B cell (primary cell): ENCODE measurements at regions not wholly inside any gene's neighbourhood (a gene's known extent, or its start where the extent isn't known, plus 50 kb on each side); places are given as distances from the start of the nearest gene placed in this dataset.

Experiments used
- ATAC-seq: fragments of 200-7000 bp; cut with Tn5 transposase; one replicate; pipeline ENCODE4 v1.10.0; 2021; ENCODE audit warnings: low read depth, mild to moderate bottlenecking, moderate number of reproducible peaks, moderate library complexity
- CTCF ChIA-PET: fragments of 350-600 bp; sonication (Branson Sonifier 250); formaldehyde crosslinking; loops from one replicate; lab custom pipeline; 2021; ENCODE audit warnings: antibody characterized with exemption, inconsistent platforms; lab: Charles Lee
- POLR2A ChIA-PET: fragments of 350-600 bp; sonication (Branson Sonifier 250); formaldehyde crosslinking; loops from one replicate; lab custom pipeline; 2021; ENCODE audit warnings: antibody characterized with exemption; lab: Charles Lee
- DNase-seq: peaks from one replicate; pipeline ENCODE4 v3.0.0; 2013
- H2AFZ ChIP-seq: 2 replicates; pipeline ENCODE4 v1.6.1; 2012; ENCODE audit warnings: mild to moderate bottlenecking, low read depth, low read length; ENCODE audit not compliant: insufficient read depth, poor library complexity, severe bottlenecking
- H3K27ac ChIP-seq, 2 donors: 1 replicate in 1 of 2; 2 replicates in 1 of 2; pipeline ENCODE4 v1.5.1; 2012 to 2013; ENCODE audit warnings: low read length in 2 of 2, mild to moderate bottlenecking in 2 of 2, moderate library complexity in 1 of 2
- H3K27me3 ChIP-seq, 4 experiments: fragments of 200-600 bp in 1 of 4; sonication (generic) in 1 of 4; replicated peaks in 1 of 4; 1 replicate in 2 of 4; 2 replicates in 2 of 4; pipeline versions ENCODE4 v1.6.1 to v1.7.0; 2013 to 2016; ENCODE audit warnings: low read length in 3 of 4, mild to moderate bottlenecking in 2 of 4, mixed read lengths in 1 of 4, moderate library complexity in 1 of 4; ENCODE audit not compliant: insufficient read depth in 4 of 4, control insufficient read depth in 3 of 4; ENCODE audit errors: control extremely low read depth in 1 of 4
- H3K36me3 ChIP-seq, 2 experiments: replicated peaks in 1 of 2; 1 replicate in 1 of 2; 2 replicates in 1 of 2; pipeline versions ENCODE4 v1.6.1 to v1.7.1; 2013; ENCODE audit warnings: low read length in 1 of 2; ENCODE audit not compliant: insufficient read depth in 2 of 2, control insufficient read depth in 1 of 2; ENCODE audit errors: control extremely low read depth in 1 of 2, extremely low read depth in 1 of 2
- H3K4me1 ChIP-seq, 2 donors: fragments of 200-600 bp in 1 of 2; sonication (generic) in 1 of 2; 1 replicate in 1 of 2; 2 replicates in 1 of 2; pipeline versions ENCODE4 v1.5.1 to v1.6.1; 2013 to 2017; ENCODE audit warnings: low read length in 2 of 2; ENCODE audit not compliant: control insufficient read depth in 2 of 2, insufficient read depth in 2 of 2
- H3K4me2 ChIP-seq: replicated peaks from 2 replicates; pipeline ENCODE3; 2012; ENCODE audit warnings: mild to moderate bottlenecking, low read depth, low read length; ENCODE audit not compliant: poor library complexity, severe bottlenecking
- H3K4me3 ChIP-seq, 5 experiments: fragments of 200-600 bp in 1 of 5; sonication (generic) in 1 of 5; 1 replicate in 3 of 5; 2 replicates in 2 of 5; pipeline versions ENCODE4 v1.5.1 to v1.7.0; 2011 to 2016; ENCODE audit warnings: low read length in 4 of 5, mild to moderate bottlenecking in 4 of 5, low read depth in 2 of 5, control low read depth in 1 of 5, moderate library complexity in 1 of 5; ENCODE audit not compliant: insufficient read depth in 1 of 5; ENCODE audit errors: control extremely low read depth in 1 of 5, extremely low read depth in 1 of 5
- H3K79me2 ChIP-seq: fragments of 200-600 bp; sonication (generic); one replicate; pipeline ENCODE4 v1.6.0; 2016; ENCODE audit warnings: low read length; ENCODE audit not compliant: control insufficient read depth, insufficient read depth
- H3K9ac ChIP-seq: fragments of 200-600 bp; sonication (generic); 2 replicates; pipeline ENCODE4 v1.6.1; 2017; ENCODE audit warnings: mild to moderate bottlenecking, low read length, moderate library complexity
- H3K9me3 ChIP-seq, 3 donors: one replicate each; pipeline versions ENCODE4 v1.6.1 to v1.7.1; 2013; ENCODE audit warnings: low read length in 2 of 3; ENCODE audit not compliant: control insufficient read depth in 2 of 3, insufficient read depth in 1 of 3; ENCODE audit errors: control extremely low read depth in 1 of 3
- H4K20me1 ChIP-seq: 2 replicates; pipeline ENCODE4 v1.6.0; 2012; ENCODE audit warnings: mild to moderate bottlenecking, low read length; ENCODE audit not compliant: insufficient read depth, control insufficient read depth, poor library complexity, severe bottlenecking
- H3K27ac Mint-ChIP-seq: one replicate; pipeline ENCODE4 v1.8.0; 2021; ENCODE audit warnings: mixed read lengths
- H3K27me3 Mint-ChIP-seq: one replicate; pipeline ENCODE4 v1.8.0; 2021; ENCODE audit warnings: mixed read lengths
- H3K4me1 Mint-ChIP-seq: one replicate; pipeline ENCODE4 v1.8.0; 2021; ENCODE audit warnings: mixed read lengths
- H3K4me3 Mint-ChIP-seq: one replicate; pipeline ENCODE4 v1.8.0; 2021; ENCODE audit warnings: mixed read lengths
- H3K9me3 Mint-ChIP-seq: one replicate; pipeline ENCODE4 v1.8.0; 2022; ENCODE audit warnings: mixed read lengths; ENCODE audit not compliant: insufficient read depth
- CTCF ChIP-seq: fragments of 200-600 bp; IDR thresholded peaks from one replicate; pipeline ENCODE4 v1.8.0; 2022; ENCODE audit warnings: antibody characterized with exemption, mild to moderate bottlenecking
- EZH2 ChIP-seq: IDR thresholded peaks from 2 replicates; pipeline ENCODE4 v1.6.1; 2012; ENCODE audit warnings: borderline replicate concordance, low read depth, mild to moderate bottlenecking, moderate library complexity, low read length; ENCODE audit not compliant: insufficient read depth, poor library complexity, severe bottlenecking
- WGBS: methylation state at CpG from one replicate; pipeline ENCODE4 v1.1.5; 2013; ENCODE audit warnings: missing lambda C conversion rate; ENCODE audit not compliant: insufficient coverage; 5-methylcytosine and 5-hydroxymethylcytosine counted together
- intact Hi-C: fragments of 100-400 bp; cut with micrococcal nuclease; formaldehyde crosslinking; loops from one replicate; pipeline ENCODE4 v1.10.0; 2022

GRCh38 chr18:48460929-48461583 is 51.9 kb upstream of the ZBTB7C start:
- DNase-seq = no peak
- WGBS = no CpG with 5 or more reads among the region's 3 CpGs
- H3K9me3 Mint-ChIP-seq = no peaks in the 10 kb centered on the region

More at GRCh38 chr18:48460929-48461583, 51.9 kb upstream of the ZBTB7C start:
- Mint-ChIP-seq H3K4me3 (no peak overlapping the region), H3K27me3 (peaks cover 24% of the 10 kb centered on the region), H3K4me1 (no peaks in the 10 kb centered on the region), H3K27ac (no peak overlapping the region)
- H3K4me2 ChIP-seq = no peak overlapping the region
- no peak overlapping the region for H3K4me3 ChIP-seq
- no peak overlapping the region for H3K9ac ChIP-seq
- no peaks in the 10 kb centered on the region for H3K79me2 ChIP-seq
- ChIA-PET POLR2A (no interaction called here), CTCF (interaction anchor here (0.6 to 3.3 kb wide), 4 partner anchors 9 to 25 kb away, joined by 3 to 15 read pairs (median 4); no protein-coding TSS in a partner anchor)
- H3K4me1 ChIP-seq = no peaks in the 10 kb centered on the region
- H3K27me3 ChIP-seq = peaks cover 0 to 10% (median 5%) of the 10 kb centered on the region in 4 experiments
- no peak for ATAC-seq
- H2AFZ ChIP-seq = no peak overlapping the region
- no peaks in the 10 kb centered on the region for H3K36me3 ChIP-seq
- no peak overlapping the region for H3K27ac ChIP-seq
- H3K9me3 ChIP-seq = no peaks in the 10 kb centered on the region
- TF ChIP-seq EZH2 = no peak
- TF ChIP-seq CTCF = no peak
- no peaks in the 10 kb centered on the region for H4K20me1 ChIP-seq
- intact Hi-C loops = no loop called here
